Left ventricle myocardium superior (tissue), 1 donor: ENCODE measurements at regions not wholly inside any gene's neighbourhood (a gene's known extent, or its start where the extent isn't known, plus 50 kb on each side); places are given as distances from the start of the nearest gene placed in this dataset.
A peak's percentile ranks its signal among the peaks of the same experiment; 100 is the strongest.

Experiments used
- ATAC-seq: fragments of 200-7000 bp; cut with Tn5 transposase; one replicate; pipeline ENCODE4 v1.9.1; 2020; ENCODE audit warnings: mild to moderate bottlenecking, moderate library complexity
- DNase-seq: peaks from one replicate; pipeline ENCODE4 v3.0.0-alpha.2; 2020
- intact Hi-C: fragments of 100-400 bp; cut with micrococcal nuclease; formaldehyde crosslinking; loops from one replicate; pipeline ENCODE4 v1.11.0; 2022
- donor health status: DM: no; HTN: yes; CAD: no; lungs with severe emphysema.

DNA sequence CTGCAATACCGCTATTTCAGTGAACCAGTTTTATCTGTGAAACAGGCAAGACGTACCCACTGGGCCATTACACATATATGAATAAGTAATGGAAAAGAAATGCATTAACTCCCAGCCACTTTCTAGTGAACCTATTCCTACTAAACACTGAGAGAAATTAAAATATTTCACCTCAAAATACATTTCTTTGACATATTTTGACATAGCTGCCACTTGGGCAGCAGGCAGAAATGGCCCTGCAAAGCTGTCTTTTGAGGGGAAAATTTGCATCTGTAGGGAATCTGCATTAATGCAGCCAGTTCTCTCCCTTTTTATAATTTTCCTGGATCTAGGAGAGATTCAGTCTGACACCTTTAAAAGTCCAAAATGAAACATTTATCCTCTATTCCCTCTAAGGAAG, 714.8 kb upstream of the POM121L12 start:
- intact Hi-C loops: no loop called here
- no peak for ATAC-seq
- no peak for DNase-seq

DNA sequence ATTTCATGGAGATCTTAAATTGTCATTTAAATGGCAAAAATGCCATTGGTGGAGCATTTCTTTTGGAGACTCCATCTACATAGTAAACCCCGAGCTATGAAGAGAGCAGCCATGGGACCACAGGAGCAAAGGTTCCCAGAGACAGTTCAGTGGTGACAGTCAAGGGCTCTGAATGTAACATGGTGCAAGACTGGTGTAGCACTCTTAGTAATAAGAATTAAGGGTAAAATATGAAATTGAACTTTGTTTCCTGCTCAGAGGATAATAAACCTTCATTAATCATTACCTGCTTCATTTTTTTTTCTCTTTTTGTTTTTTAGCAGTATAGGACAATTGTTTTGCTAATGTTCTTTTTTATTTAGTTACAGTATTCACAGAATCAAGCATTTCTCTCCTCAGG, 717.5 kb upstream of the POM121L12 start:
- no peak for ATAC-seq
- DNase-seq: no peak
- intact Hi-C loops: no loop called here

DNA sequence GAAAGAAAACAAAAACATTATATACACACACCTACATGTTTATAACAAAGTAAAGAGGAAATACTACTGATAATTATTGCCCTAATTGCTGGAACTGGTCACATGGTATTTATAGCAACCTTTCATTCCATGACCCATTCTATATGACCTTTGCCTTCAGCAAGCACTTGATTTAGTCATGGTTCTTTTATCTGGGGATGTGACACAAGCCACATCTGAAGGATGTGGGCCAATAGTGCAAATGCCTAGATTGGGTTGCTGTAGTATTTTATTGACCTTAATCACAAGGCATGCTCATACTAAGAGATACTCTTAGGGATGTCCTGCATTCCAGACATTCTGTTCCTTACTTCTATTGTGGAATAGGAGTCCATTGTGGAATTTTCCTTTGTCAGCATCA, 723.5 kb upstream of the POM121L12 start:
- ATAC-seq (no peak), DNase-seq (no peak)
- intact Hi-C loops: no loop called here

DNA sequence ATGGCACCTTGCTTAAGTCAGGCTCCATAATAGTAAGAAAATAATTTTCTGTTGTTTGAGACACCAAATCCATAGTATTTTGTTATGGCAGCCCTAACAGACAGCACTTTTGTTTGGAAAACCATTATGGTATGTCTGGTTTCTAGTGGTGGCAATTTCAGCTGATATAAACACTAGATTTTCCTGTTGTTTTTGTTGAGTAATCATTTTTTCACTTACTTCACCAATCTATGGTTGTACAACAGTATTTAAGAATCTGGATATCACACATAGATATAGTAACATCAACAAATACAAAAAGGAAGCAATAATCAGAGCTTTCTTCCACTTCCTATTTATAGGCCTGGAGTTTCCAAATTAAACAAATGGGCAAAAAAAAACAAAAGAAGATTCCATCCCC, 725.8 kb upstream of the POM121L12 start:
- no peak for ATAC-seq
- intact Hi-C loops: no loop called here
- DNase-seq: no peak

DNA sequence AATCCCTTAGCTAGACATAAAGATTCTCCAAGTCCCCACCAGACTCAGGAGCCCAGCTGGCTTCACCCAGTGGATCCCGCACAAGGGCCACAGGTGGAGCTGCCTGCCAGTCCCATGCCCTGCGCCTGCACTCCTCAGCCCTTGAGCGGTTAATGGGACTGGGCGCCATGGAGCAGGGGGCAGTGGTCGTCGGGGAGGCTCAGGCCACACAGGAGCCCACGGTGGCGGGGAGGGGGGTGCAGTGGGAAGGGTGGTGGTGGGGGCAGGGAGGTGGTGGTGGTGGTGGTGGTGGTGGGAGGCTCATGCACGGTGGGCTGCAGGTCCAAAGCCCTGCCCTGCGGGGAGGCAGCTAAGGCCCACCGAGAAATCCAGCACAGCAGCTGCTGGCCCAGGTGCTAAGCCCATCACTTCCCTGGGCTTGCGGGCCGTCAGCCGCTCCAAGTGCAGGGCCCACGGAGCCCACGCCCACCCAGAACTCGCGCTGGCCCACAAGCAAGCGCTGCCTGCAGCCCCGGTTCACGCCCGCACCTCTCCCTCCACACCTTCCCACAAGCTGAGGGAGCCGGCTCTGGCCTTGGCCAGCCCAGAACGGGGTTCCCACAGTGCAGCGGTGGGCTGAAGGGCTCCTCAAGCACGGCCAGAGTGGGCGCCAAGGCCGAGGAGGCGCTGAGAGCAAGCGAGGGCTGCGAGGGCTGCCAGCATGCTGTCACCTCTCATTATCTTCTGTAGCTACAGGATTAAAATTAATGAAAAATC, 732.5 kb upstream of the POM121L12 start:
- intact Hi-C loops: no loop called here

DNA sequence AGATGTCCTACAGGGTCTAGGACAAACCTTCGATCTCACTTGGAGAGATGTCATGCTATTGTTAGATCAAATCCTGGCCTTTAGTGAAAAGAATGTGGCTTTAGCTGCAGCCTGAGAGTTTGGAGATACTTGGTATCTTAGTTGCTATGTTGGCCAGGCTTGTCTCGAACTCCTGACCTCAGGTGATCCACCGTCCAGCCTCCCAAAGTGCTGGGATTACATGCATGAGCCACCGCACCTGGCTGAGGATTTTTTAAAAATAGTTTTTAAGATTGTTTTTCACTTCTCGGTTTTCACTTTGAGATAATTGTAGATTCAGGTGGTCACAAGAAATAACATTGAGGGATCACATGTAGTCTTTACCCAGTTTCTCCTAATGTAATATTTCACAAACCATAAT, 738.3 kb upstream of the POM121L12 start:
- no peak for DNase-seq
- no peak for ATAC-seq
- intact Hi-C loops: no loop called here

More for the DNA sequence above, 732.5 kb upstream of the POM121L12 start:
- no peak for ATAC-seq
- DNase-seq: no peak

DNA sequence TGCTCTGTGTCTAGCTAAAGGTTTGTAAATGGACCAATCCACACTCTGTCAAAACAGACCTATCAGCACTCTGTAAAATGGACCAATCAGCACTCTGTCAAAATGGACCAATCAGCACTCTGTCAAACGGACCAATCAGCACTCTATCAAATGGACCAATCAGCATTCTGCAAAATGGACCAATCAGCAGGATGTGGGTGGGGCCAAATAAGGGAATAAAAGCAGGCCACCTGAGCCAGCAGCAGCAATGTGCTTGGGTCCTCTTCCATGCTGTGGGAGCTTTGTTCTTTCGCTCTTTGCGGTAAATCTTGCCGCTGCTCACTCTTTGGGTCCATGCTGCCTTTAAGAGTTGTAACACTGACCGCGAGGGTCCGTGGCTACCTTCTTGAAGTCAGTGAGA, 740.5 kb upstream of the POM121L12 start:
- intact Hi-C loops: no loop called here
- no peak for DNase-seq
- no peak for ATAC-seq

DNA sequence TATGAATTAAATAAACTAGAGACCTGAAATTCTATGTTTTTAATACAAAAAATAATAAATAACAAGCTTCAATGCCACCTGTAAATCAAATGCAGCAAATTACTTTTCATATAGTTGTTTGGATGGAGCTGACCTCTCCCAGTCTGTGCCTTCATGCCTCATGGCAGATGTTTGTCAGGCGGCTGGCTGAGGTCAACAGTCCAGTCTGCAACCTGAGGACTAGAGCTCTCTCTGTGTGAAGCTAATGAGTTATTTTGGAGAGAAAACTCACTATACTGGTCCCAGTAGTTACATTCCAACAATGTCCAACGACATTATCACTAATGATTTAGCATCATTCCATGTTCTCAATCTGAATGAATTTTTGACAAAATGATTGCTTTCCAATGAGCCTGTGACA, 746.2 kb upstream of the POM121L12 start:
- DNase-seq (no peak), ATAC-seq (no peak)
- intact Hi-C loops: no loop called here

DNA sequence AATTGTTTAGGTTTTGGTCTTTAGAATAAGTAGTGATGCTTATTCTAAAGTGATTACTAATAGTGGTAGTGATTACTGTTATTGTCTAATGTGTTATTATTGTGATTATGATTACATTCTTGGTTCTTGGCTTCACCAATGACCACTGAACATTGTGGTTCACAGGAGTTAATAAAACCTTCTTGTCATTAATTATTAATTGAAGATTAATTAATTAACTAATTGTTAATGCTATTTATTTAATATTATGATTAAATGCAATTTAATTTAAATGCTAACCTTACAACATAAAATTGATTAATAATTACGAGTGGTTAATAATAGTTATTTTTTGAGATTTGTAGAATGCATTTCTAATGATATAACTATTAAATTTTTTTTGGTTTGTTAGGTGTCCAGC, 747.7 kb upstream of the POM121L12 start:
- ATAC-seq (no peak), DNase-seq (no peak)
- intact Hi-C loops: no loop called here

DNA sequence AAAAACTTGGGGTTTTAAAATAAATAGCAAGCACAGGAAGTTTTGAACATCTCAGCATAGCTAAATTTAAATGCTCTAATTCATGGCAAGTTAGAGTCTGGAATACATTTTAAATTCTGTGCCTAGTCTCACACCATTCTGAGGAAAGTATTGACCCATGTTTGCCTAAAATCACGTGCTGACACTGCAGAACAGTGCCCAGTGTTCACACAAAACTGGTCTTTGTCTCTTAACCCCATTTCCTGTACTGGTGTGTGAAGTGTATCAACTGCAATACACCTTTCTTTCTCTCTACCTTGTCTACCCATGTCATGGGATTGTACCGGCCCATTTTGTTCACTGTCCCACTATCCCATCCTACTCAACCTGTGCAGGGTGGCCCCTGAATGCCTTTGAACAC, 749.7 kb upstream of the POM121L12 start:
- no peak for DNase-seq
- intact Hi-C loops: no loop called here
- ATAC-seq: no peak

DNA sequence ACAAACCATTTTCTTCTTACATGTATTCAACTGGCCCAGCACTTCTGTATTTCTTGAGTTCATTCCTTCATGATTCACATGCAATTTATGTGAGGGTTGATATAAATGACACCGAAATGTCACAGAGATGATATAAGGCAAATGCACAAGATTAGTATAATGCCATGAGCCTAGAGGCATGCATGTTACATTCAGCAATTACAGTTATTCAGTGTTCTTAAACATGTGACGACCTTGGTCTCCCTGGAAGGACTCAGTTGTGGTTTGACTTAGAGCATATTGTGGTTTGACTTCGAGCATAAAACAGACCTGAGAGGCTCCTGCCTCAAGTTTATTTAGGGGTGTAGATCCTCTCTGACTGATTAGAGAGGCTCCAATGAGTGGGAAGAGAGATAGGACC, 752.1 kb upstream of the POM121L12 start:
- intact Hi-C loops: no loop called here
- ATAC-seq: no peak
- no peak for DNase-seq

DNA sequence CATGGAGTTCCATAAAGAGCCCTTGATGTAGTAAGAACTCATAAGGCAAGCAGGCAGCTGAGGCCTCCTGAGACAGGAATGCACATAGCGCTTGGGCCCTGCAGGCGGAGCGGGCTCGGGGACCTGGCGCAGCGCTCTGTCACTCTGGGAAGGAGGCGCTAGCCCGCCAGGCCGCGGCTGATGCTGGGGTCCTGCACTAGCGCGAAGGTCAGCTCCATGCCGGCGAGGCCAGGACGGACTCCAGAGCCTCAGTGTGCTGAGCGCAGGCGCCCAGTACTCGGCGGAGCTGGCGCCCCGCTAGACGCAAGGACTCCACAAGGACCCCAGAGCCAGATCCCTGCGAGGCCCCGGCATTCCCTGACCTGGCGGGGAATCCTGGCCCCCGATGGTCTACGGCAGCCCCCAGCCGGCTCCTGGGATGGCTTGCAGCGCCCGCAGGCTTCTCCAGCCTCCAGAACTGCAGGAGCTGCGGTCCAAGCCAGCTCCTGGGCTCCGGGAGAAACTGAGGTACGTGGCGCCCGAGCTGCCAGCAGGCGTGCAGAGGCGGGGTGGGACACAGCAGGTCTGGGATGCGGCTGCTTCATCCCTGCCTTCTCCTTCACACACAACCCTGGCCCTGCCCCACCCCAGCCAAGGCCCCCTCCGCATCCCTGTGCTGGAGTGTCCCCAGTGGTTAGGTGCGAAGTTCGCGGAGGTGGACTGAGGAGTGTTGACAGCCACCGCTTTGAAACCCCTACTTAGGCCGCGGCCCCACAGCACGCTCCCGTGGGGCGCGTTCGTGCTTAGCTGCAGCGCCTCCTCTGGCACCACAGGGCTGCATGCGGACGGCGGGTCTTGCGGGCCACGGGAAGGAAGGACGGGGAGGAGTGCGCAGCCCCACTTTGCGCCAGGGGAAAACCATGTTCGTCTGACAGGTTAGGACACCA, 761.5 kb upstream of the POM121L12 start:
- peak; percentile 33 for DNase-seq
- intact Hi-C loops: no loop called here
- ATAC-seq: no peak

DNA sequence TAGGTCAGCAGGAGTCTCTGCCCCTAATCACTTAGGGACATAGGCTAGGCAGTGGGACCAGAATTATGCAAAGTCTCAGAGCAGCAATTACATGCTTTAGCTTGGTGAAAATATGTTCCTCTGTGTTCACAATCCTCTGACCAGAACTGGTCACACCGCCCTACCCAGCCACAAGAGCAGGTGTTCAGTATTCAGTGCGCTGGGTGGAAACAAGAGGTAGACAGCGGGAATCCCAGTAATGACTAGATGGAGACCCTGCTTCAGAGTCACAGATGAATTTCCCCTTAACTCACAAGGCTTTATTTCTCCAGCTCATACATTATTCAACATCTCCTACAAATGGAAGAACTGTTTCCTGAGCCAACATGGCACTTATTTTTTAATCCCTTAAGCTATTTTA, 763.7 kb upstream of the POM121L12 start:
- no peak for ATAC-seq
- intact Hi-C loops: no loop called here
- no peak for DNase-seq

DNA sequence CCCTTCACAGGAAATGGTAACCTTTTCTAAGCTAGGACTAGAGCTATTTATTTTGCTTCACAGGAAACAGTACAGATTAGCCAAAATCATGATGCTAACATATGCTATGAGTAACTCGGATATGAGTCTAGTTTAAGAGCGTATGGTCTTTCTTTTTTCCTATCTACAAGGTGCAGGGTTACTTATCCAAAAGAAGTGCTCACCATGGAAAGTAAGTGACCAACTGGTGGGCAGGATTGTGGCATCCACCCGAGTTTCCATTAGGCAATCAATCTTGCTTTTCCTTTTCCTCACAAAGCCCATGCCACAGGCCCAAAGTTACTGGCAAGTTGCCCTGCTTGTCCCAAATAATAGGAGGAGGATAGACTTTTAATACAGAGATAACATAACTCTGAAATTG, 765.1 kb upstream of the POM121L12 start:
- ATAC-seq (no peak), DNase-seq (no peak)
- intact Hi-C loops: no loop called here

DNA sequence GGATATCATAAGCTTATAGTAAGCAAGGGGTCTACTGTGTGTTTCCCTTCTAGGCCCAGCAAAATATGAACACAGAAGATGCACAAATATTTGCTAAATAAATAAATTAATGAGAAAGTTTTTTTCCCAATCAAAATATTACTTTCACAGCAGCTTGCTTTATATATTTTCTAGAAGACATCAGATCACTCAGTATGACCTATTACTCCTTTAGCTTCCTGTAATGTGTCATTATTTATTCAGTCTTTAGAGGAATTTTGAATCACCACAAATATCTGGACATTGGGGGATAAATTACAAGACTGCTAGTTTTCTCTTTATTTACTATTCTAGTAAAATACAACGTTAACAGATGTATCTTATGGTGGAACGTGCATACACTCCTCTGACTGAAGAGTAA, 765.8 kb upstream of the POM121L12 start:
- intact Hi-C loops: no loop called here
- ATAC-seq: no peak
- DNase-seq: no peak

DNA sequence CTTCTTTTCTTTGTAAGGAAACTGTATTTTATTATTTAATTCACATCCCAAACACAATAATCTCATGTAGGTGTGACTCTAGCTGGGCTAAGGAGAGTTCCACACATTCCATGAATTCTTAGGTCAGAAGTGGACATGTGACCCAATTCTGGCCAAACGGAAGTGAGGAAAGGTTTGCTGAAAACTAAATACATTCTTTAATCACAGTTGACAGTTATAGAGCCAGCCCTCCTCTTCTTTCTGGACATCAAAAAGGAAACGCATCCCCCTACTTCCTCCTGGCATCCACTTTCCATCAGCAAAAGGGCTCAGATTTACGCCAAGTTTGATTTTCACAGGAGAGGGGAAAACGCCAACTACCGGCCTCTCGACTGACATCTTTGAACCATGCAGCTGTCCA, 774.4 kb upstream of the POM121L12 start:
- no peak for DNase-seq
- ATAC-seq: no peak
- intact Hi-C loops: no loop called here

DNA sequence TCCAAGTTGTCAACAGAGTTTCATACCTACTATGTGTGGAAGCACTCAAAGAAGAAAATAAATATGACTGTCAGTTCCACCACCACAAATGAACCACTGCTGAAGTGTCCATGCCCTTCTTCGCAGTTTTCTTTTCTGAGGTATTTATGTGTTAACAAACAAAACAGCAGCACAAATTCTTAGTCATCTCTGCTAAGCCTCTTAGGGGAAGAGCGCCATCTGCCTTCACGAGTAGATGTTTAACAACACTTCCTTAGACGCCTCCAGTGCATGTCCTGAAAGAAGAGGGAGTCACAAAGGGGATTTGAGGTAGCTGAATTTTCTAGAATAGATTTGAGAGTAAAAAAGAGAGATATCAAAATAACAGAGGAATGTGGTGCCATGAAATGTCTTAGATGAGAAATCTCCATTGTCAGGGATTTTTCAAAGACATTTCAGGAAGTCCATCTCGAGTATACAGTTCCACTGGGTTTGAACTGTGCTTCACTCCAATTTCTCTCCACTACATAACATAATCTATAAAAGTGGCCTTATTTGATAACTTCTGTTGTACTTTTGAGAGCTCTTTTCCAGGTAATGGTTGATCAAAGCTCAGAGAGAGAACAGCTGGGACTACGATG, 775.3 kb upstream of the POM121L12 start:
- DNase-seq (no peak), ATAC-seq (no peak)
- intact Hi-C loops: no loop called here

DNA sequence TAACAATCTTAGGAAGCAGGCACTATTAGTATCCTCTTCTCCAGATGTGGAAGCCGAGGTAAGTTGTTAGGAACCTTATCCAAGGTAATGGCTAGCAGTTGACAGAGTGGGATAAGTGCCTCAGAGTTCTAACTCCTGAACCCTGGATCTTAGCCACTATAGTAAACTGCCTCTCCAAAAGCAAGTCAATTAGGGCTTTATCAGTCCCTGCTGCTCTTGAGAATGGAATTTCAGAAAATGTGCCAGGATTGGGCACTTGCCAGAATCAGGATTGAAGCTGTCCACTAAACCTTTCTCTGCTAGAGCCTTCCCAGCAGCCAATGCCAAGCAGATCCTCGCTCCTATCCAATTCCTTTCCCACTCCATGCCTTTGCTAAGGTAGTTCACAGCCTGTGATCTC, 777.5 kb upstream of the POM121L12 start:
- intact Hi-C loops: no loop called here
- DNase-seq (no peak), ATAC-seq (peak; percentile 59)

DNA sequence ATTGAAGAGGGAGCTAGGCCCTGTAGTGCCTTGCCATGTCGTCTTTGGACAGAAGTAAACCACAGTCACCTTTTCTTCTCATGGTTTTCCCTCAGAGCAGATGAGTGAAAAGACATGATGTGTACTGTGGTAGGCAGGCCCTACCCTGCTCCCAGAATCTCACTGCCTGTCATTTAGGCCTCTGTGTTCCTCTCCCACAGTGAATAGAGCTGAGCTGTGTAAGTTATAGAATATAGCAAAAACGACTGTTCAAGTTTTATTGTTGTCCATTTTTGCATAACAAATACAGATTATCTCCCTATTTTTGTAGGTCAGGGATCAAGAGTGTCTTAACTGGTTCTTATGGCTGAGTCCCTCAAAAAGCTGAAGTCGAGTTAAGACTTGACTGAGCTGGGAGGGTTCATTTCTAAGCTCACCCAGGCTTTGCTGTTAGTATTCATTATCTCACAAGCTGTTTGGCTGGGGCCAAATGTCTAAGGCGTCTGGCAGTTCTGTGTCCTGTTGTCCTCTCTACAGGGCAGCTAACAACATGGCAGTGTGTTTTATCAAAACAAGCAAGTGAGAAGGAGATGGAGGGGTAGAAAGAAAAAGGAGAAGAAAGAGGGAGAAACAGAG, 780.9 kb upstream of the POM121L12 start:
- DNase-seq: no peak
- intact Hi-C loops: no loop called here
- no peak for ATAC-seq

DNA sequence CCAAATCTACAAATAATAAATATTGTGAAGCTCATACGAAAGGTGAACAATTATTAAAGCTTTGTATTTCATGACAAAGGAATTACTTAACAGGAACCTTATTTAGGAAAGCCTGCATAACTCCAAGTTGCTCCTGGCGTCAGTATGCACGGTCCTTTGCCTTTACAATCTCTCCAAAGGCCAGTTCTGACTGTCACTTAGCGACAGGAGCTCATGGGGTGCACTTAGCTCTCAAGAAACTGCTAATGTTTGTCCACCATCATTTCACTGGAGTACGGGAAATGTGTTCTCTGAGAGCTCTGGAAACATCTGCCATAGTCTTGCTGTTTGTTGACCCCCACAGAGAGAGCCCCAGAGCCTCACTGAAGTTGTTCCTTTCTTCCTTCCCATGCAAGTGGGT, 781.5 kb upstream of the POM121L12 start:
- intact Hi-C loops: no loop called here
- ATAC-seq (no peak), DNase-seq (no peak)
